ENCODE measurements at regions not wholly inside any gene's neighbourhood (a gene's known extent, or its start where the extent isn't known, plus 50 kb on each side); places are given as distances from the start of the nearest gene placed in this dataset.

GRCh38 chr13:106738186-106738678 lies 170.3 kb upstream of the ARGLU1 start:
- H2BK15ac ChIP-seq (ENCODE audit: low read depth, low read length): no peak overlapping the region
- peak overlapping the region; percentile 89 for H2AFZ ChIP-seq (ENCODE audit: low read length)
- Mint-ChIP-seq H3K36me3 (ENCODE audit: insufficient read depth in 1 of 3, low read depth in 3 of 3) (peaks cover 3 to 18% (median 7%) of the 10 kb centered on the region in 3 experiments), H3K27ac (peak overlapping the region in 1 of 3 experiments; percentile 74; a peak in 1 of 7 replicates), H3K27me3 (ENCODE audit: low read depth) (no peaks in the 10 kb centered on the region), H3K4me1 (peaks cover 9 to 14% of the 10 kb centered on the region in 2 experiments), H3K9me3 (peaks cover 13 to 14% of the 10 kb centered on the region in 2 experiments), H3K4me3 (no peak overlapping the region)
- no peak overlapping the region for H3T11ph ChIP-seq (ENCODE audit: low read length)
- H3K79me2 ChIP-seq (ENCODE audit: insufficient read depth, low read length): no peaks in the 10 kb centered on the region
- H4K5ac ChIP-seq (ENCODE audit: insufficient read length, low read depth, low read length): no peak overlapping the region
- H3K4me1 ChIP-seq (ENCODE audit: insufficient read depth, low read length): no peaks in the 10 kb centered on the region
- no peak overlapping the region for H3K4ac ChIP-seq (ENCODE audit: low read depth, low read length)
- no peak overlapping the region for H2BK12ac ChIP-seq (ENCODE audit: insufficient read length, low read depth, low read length)
- H3K23ac ChIP-seq (ENCODE audit: insufficient read length, low read depth, low read length): no peak overlapping the region
- no peaks in the 10 kb centered on the region for H3K9me3 ChIP-seq (ENCODE audit: control insufficient read depth, low read depth, low read length)
- H3K18ac ChIP-seq (ENCODE audit: insufficient read length, low read depth, low read length): peak overlapping the region; percentile 76
- H2BK120ac ChIP-seq (ENCODE audit: low read depth, low read length, poor library complexity, severe bottlenecking): no peak overlapping the region
- H3K4me2 ChIP-seq (ENCODE audit: insufficient read depth, insufficient read length, low read length): no peak overlapping the region
- no peaks in the 10 kb centered on the region for H4K20me1 ChIP-seq (ENCODE audit: control insufficient read depth, insufficient read depth, insufficient read length)
- H2BK5ac ChIP-seq (ENCODE audit: insufficient read length, low read length): no peak overlapping the region
- H3K14ac ChIP-seq (ENCODE audit: insufficient read depth, low read length): no peak overlapping the region
- H4K91ac ChIP-seq (ENCODE audit: insufficient read length, low read depth, low read length): no peak overlapping the region
- no peak overlapping the region for H4K8ac ChIP-seq (replicated peaks; ENCODE audit: insufficient read length, low read depth, low read length)
- DNase-seq: no peak
- no peaks in the 10 kb centered on the region for H3K27me3 ChIP-seq (ENCODE audit: insufficient read depth, low read length)
- TF ChIP-seq CTCF (conservative IDR thresholded peaks at IDR 0.05): no peak
- no peak overlapping the region for H2BK20ac ChIP-seq (ENCODE audit: low read depth, low read length, poor library complexity, severe bottlenecking)
- no peak overlapping the region for H3K9ac ChIP-seq (ENCODE audit: extremely low read depth, insufficient read length, low read length)
- H3K79me1 ChIP-seq (ENCODE audit: insufficient read depth, low read depth, low read length, poor library complexity, severe bottlenecking): no peaks in the 10 kb centered on the region
- no peak overlapping the region for H3K56ac ChIP-seq (ENCODE audit: insufficient read length, low read depth, low read length)
- H2AK5ac ChIP-seq (ENCODE audit: insufficient read length, low read length): no peak overlapping the region
- no CpG with 5 or more reads among the region's 10 CpGs for WGBS (ENCODE audit: extremely low coverage, insufficient read length, low lambda C conversion rate)
- H3K27ac ChIP-seq (ENCODE audit: insufficient read length, low read depth, low read length): no peak overlapping the region
- H3K23me2 ChIP-seq (ENCODE audit: insufficient read length, low read depth, low read length, poor library complexity, severe bottlenecking): no peaks in the 10 kb centered on the region

All from H9 (cell line).